AG09309 (cell line): ENCODE measurements at regions not wholly inside any gene's neighbourhood (a gene's known extent, or its start where the extent isn't known, plus 50 kb on each side); places are given as distances from the start of the nearest gene placed in this dataset.

Source experiments
- DNase-seq: peaks from one replicate; pipeline ENCODE4 v3.0.0-alpha.2; 2010; ENCODE audit warnings: low read depth
- H3K4me3 ChIP-seq: 2 replicates; pipeline ENCODE4 v1.5.1; 2011; ENCODE audit warnings: mild to moderate bottlenecking, low read depth, low read length, moderate library complexity; ENCODE audit not compliant: control insufficient read depth
- CTCF ChIP-seq: IDR thresholded peaks from 2 replicates; pipeline ENCODE4 v1.5.1; 2011; ENCODE audit warnings: mild to moderate bottlenecking, low read depth, low read length, inconsistent platforms; ENCODE audit not compliant: insufficient read depth, control insufficient read depth; ENCODE audit errors: missing control alignments

DNA sequence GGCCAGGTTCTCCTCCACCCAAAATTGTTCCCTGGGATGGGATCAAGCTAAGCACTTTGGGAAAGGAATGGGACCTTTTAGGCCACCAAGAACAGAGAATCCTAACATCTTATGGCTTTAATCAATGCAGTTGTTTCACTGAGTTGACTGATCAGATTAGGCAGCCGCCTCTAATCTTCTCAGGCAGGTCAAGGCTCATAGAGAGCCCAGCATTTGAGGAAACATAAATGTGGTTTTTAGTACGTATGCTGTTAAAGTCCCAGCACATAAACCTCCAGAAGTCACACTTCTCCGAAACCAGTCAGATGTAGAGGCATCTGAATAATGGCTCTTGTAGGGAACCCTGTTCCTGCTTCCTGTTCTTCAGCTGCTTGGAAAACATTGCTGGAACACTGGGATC, 99.5 kb upstream of the RMDN2 start:
- H3K4me3 ChIP-seq = no peak overlapping the region
- DNase-seq = no peak
- TF ChIP-seq CTCF = no peak

DNA sequence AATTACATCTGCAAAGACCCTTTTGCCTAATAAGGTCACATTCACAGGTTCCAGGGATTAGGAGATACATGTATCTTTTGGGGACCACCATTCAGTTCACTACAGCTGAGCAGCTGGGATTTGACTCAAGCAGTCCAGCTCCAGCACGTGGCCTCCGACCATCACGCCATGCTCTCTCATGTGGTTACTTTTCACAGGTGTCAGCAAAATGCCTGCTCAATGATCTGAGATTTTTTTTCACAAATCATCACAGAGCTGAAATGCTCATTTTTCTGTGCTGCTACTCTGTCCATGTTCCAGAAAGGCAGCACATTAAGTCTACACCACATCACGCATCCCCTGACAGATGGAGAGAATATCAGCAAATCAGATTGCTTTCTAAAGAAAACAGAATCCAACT, 98.5 kb upstream of the RMDN2 start:
- DNase-seq = no peak
- no peak overlapping the region for H3K4me3 ChIP-seq
- TF ChIP-seq CTCF = no peak

- no peak for DNase-seq
- no peak overlapping the region for H3K4me3 ChIP-seq
- no peak for TF ChIP-seq CTCF
These were observed 97.6 kb upstream of the RMDN2 start for GRCh38 chr2:37827455-37827854.

DNA sequence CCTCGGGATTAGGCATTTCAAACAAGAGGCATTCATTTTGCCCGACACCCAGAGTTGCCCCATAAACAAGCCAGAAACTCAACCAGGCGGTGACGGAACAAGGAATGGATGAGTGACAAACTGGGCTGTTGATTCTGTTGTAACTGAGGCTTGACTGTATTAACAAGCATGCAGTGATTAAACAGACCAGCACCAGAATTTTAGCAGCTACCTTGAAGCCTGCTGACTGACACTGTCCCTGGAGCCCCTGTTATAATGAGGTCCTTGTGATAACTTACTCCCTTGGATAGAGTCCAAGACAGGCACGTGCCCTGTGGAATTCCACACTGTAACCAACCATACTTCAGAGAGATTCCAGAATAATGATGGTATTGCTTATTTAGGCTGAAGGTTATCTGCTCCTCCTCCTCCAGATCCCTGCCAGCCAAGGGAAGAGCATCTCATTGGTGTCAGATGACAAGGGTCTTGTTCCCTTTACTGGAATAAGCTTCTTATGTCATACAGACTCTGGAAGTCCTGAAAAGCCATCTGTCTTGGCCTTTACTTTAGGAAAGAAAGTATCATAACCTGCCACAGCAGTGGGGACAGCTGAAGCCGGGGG, 97.1 kb upstream of the RMDN2 start:
- TF ChIP-seq CTCF = no peak
- DNase-seq = peak; percentile 46
- no peak overlapping the region for H3K4me3 ChIP-seq

GRCh38 chr2:37829202-37829601, 95.9 kb upstream of the RMDN2 start:
- peak; percentile 98 for DNase-seq
- no peak overlapping the region for H3K4me3 ChIP-seq
- TF ChIP-seq CTCF = no peak

- DNase-seq = no peak
- H3K4me3 ChIP-seq = no peak overlapping the region
- no peak for TF ChIP-seq CTCF
These were observed 95.3 kb upstream of the RMDN2 start for GRCh38 chr2:37829616-37830395.

DNA sequence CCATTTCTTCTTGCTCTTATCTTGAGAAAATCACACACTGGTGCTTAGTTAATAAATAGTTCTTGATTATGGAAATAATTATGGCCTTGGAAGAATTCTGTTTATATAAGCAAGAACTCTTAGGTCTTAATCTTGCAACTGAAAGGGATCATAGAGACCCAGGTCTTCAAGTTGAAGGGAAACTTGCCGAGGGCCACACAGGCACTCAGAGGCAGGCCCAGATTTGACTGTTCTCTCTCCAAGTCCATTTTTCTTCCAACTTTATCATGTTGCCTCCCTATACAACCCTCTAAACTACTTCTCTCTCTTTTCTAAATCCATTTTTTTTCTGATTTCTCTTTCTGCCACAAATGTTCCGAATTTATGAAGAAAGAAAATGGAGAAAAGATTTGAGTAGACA, 94.5 kb upstream of the RMDN2 start:
- no peak for DNase-seq
- no peak overlapping the region for H3K4me3 ChIP-seq
- no peak for TF ChIP-seq CTCF
